Thyroid gland (tissue), 4 donors: ENCODE measurements at regions not wholly inside any gene's neighbourhood (a gene's known extent, or its start where the extent isn't known, plus 50 kb on each side); places are given as distances from the start of the nearest gene placed in this dataset.

Source experiments
- POLR2A ChIP-seq, 2 donors: fragments of 450-650 bp; IDR thresholded peaks; one replicate each; pipeline ENCODE4 v1.6.1; 2017; ENCODE audit warnings: antibody characterized with exemption in 2 of 2, mild to moderate bottlenecking in 2 of 2, moderate library complexity in 1 of 2
- TF ChIP-seq, protein P1 (sequence below), 6 experiments: fragments of 200-600 bp in 3 of 6; fragments of 450-650 bp in 3 of 6; sonication (generic) in 3 of 6; IDR thresholded peaks; one replicate each; pipeline ENCODE4 v1.5.1; 2016 to 2019; ENCODE audit warnings: antibody characterized with exemption in 6 of 6, mild to moderate bottlenecking in 2 of 6, inconsistent platforms in 1 of 6, moderate library complexity in 1 of 6

DNA sequence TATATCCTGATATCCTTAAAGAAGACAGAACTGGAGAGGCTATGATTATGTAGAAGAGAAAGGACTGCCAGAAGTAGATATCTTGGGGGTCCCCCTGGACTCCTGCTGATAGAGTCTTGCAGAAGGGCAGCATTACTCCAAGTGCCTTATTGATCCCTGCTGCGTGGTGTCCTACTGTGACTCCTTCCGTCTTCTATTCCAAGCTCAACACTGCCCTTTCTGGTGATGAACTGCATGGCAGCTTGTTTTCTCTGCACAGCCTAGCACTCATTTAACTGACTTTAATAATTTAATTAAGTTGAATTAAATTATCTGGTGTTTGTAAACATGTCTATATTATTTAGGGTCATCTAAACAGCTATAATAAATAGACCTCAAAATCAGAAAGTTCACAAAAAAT is 194.1 kb upstream of the DSEL start:
- TF ChIP-seq, protein P1, sequence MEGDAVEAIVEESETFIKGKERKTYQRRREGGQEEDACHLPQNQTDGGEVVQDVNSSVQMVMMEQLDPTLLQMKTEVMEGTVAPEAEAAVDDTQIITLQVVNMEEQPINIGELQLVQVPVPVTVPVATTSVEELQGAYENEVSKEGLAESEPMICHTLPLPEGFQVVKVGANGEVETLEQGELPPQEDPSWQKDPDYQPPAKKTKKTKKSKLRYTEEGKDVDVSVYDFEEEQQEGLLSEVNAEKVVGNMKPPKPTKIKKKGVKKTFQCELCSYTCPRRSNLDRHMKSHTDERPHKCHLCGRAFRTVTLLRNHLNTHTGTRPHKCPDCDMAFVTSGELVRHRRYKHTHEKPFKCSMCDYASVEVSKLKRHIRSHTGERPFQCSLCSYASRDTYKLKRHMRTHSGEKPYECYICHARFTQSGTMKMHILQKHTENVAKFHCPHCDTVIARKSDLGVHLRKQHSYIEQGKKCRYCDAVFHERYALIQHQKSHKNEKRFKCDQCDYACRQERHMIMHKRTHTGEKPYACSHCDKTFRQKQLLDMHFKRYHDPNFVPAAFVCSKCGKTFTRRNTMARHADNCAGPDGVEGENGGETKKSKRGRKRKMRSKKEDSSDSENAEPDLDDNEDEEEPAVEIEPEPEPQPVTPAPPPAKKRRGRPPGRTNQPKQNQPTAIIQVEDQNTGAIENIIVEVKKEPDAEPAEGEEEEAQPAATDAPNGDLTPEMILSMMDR (IDR thresholded peaks at IDR 0.05): peak in 2 of 6 experiments; percentile 14 to 17
- TF ChIP-seq POLR2A (IDR thresholded peaks at IDR 0.05): no peak
